NCI-H2171 (cell line): ENCODE measurements at regions not wholly inside any gene's neighbourhood (a gene's known extent, or its start where the extent isn't known, plus 50 kb on each side); places are given as distances from the start of the nearest gene placed in this dataset.

ENCODE experiments used
- DNase-seq: peaks from one replicate; lab custom pipeline; 2025; lab: John Stamatoyannopoulos, UW

DNA sequence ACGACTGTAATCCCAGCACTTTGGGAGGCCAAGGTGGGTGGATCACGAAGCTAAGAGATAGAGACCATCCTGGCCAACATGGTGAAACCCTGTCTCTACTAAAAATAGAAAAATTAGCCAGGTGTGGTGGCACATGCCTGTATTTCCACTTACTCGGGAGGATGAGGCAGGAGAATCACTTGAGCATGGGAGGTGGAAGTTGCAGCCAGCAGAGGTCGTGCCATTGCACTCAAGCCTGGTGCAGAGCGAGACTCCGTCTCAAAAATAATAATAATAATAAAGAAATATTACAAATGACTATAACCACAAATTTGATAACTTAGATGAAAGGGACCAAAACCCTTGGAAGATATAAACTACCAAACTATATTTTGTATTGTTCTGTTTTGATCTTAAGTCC is 226.3 kb upstream of the GULP1 start:
- no peak for DNase-seq

DNA sequence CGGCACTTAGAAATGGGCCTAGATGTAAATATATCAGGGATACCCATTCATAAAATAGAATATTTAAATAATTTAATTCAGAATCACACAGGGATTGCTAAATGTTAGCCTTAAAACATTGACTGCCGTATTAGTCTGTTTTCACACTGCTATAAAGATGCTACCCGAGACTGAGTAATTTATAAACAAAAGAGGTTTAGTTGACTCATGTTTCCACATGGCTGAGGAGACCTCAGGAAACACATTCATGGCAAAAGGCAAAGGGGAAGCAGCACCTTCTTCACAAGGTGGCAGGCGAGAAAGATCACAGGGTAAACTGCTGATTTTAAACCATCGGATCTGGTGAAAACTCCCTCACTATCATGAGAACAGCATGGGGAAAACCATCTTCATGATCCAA is 223.6 kb upstream of the GULP1 start:
- DNase-seq: no peak

GRCh38 chr2:188076149-188077056 is 215.3 kb upstream of the GULP1 start:
- DNase-seq: no peak

- no peak for DNase-seq
Observed at GRCh38 chr2:188077757-188078156, 213.9 kb upstream of the GULP1 start.

DNA sequence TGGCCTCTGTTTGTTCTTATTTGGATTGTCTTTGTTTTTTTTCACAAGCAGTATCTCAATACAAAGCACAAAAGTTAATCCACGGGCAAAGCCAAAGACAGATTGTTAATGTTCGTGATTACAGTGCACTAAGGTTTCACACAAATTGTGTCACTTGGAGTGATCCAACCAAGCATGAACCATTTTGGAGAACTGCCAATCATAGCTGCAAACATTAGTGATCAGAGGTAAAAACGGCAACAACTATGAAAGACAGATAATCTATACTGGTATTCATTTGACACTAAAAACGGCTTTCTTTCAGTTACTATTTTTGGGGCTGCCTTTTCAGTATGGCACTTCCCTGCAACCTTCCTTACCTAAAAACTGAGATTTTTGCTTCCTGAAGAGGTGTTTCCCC is 213.1 kb upstream of the GULP1 start:
- DNase-seq: no peak

DNA sequence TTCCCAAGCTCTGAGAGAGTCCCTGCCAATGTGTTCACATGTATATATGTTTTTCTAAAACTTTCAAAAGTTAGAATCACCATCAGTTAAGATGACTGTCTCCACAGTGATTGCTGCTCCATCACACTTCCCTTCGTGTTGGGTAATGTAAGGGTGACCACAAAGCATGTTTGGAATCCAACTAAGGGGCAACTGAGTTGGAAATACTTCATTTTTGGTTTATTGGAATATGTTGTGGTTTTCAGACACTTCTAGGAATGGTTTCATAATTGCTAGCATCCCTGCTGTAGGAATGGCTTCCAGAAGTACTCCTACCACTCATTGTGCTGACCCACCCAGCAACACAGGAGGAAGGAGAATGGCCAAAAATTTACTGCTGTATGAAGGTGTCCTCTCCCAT is 212.5 kb upstream of the GULP1 start:
- no peak for DNase-seq

DNA sequence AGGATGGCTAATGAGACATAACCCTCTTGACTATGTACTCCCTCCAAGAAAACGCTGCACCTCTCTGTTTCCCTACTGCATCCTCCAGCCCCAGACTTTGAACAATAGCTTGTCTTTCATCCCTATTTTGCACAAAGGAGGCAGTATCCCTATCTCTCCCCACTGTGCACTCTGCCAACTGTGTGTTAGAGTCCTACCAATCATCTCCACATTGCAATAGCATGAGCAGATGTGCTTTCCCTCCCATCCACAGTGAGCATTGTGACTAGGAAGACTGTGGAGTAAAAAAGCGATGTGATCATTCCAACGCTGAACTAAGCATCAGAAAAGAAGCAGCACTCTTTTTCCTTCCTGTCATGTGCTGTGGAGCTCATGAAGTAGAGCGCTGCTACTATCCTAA is 206.3 kb upstream of the GULP1 start:
- no peak for DNase-seq

GRCh38 chr2:188089901-188090300 is 201.8 kb upstream of the GULP1 start:
- DNase-seq: no peak

- no peak for DNase-seq
Observed at GRCh38 chr2:188091220-188091619, 200.5 kb upstream of the GULP1 start.

GRCh38 chr2:188092734-188093133 is 198.9 kb upstream of the GULP1 start:
- no peak for DNase-seq

- no peak for DNase-seq
Observed at GRCh38 chr2:188096910-188097309, 194.8 kb upstream of the GULP1 start.

- no peak for DNase-seq
Observed at GRCh38 chr2:188102881-188103280, 188.8 kb upstream of the GULP1 start.

GRCh38 chr2:188114014-188114413 is 177.7 kb upstream of the GULP1 start:
- DNase-seq: no peak

GRCh38 chr2:188117706-188118105 is 174.0 kb upstream of the GULP1 start:
- DNase-seq: no peak

DNA sequence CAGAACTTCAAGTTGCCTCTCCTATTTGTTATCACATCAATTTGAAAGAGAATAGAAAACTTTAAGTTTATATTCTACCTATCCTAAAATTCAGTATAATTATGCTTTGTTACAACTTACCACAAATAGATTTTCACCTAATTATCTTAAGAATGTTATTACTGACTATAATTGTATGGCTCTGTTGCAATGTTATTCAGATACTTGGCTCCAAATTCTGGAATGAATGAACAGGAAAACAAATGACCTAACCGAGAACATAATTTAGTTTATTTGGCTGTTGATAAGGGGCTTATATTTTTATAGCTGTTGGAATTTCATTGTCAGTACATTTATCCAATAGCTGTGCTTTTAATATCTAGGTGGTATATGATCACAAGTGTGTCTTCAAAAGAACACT is 173.2 kb upstream of the GULP1 start:
- DNase-seq: no peak

GRCh38 chr2:188119112-188119838 is 172.4 kb upstream of the GULP1 start:
- no peak for DNase-seq

GRCh38 chr2:188122985-188123384 is 168.7 kb upstream of the GULP1 start:
- no peak for DNase-seq

DNA sequence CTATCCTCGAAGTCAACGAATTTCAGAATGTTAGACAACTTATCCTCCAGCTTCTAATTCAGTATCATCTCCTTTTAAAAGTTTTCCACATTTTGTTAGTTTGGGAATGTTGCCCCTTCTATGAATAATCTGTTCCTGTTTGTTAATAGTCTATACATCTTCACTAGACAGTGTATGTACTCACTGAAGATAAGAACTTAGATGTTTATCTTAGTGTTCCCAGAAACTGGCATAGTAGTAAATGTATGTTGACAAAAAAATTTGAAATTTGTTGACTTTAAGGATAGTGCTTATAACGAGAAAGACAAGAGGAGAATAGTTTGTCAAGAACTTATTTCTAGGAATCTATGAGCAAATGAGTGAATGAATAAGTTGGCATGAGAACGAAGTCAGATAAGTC is 162.0 kb upstream of the GULP1 start:
- no peak for DNase-seq

DNA sequence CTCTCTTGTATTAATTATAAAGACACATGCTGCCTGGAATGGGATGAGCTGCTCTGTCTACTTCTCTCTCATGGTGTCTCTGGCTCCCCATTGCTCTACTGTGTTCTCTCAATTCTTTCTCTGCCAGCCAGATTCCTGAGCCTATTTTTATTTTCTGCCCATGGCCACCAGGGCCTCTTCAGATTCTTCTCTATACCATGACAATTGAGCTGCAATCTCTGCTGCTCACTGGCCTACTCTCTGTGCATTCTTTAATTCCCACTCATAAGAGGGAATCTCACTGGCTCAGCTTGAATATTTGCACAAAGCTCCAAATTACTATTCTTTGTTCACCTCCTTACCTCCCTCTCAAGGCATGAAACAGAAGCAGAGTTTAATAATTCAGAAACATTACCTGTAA is 161.4 kb upstream of the GULP1 start:
- DNase-seq: no peak

GRCh38 chr2:188131281-188131680 is 160.4 kb upstream of the GULP1 start:
- no peak for DNase-seq

DNA sequence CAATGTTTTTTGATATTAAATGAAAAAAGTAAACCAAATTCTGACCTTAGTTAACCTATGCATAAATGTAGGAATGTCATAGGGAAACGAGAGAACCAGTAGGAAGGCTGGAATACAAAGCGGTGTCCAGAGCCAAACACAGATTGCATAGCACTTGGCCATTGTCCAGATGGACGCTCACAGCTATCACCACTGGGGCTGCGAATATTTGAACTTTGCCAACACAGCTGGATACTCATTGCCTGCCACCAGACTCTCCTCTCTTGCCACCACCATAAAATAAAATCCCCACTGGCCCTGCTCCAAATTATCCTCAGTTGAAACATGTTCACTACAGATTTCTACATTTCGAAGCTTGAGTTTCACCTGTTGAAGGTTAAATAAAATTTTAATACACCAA is 159.3 kb upstream of the GULP1 start:
- no peak for DNase-seq

GRCh38 chr2:188134241-188134640 is 157.4 kb upstream of the GULP1 start:
- no peak for DNase-seq

- no peak for DNase-seq
Observed at GRCh38 chr2:188138313-188138712, 153.4 kb upstream of the GULP1 start.
